ENCODE measurements at regions not wholly inside any gene's neighbourhood (a gene's known extent, or its start where the extent isn't known, plus 50 kb on each side); places are given as distances from the start of the nearest gene placed in this dataset.

DNA sequence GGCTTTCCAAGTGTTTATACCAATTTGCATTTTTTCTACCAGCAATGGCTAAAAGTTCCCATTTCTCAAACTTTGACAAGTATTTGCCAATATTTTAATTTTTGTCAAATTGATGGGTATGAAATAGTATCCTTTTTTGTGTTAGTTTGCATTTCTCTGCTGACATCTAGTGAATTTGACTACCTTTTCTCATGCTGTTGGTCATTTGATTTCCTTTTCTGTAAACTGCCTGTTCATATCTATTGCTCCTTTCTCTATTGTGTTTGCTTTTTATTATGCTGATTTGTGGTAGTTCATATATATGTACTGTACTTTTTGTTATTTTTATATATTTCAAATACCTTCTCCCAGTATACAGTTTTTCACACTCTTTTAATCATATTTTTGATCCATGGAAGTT lies 149.4 kb downstream of the PMAIP1 start:
- TF ChIP-seq, protein P1, sequence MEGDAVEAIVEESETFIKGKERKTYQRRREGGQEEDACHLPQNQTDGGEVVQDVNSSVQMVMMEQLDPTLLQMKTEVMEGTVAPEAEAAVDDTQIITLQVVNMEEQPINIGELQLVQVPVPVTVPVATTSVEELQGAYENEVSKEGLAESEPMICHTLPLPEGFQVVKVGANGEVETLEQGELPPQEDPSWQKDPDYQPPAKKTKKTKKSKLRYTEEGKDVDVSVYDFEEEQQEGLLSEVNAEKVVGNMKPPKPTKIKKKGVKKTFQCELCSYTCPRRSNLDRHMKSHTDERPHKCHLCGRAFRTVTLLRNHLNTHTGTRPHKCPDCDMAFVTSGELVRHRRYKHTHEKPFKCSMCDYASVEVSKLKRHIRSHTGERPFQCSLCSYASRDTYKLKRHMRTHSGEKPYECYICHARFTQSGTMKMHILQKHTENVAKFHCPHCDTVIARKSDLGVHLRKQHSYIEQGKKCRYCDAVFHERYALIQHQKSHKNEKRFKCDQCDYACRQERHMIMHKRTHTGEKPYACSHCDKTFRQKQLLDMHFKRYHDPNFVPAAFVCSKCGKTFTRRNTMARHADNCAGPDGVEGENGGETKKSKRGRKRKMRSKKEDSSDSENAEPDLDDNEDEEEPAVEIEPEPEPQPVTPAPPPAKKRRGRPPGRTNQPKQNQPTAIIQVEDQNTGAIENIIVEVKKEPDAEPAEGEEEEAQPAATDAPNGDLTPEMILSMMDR (tag by site-specific recombination; IDR thresholded peaks at IDR 0.05): no peak
- TF ChIP-seq ZNF530 (tag by site-specific recombination; IDR thresholded peaks at IDR 0.05; ENCODE audit: low read depth): no peak
- no peak for TF ChIP-seq ZNF138 (tag by site-specific recombination; IDR thresholded peaks at IDR 0.05; ENCODE audit: borderline replicate concordance)
- TF ChIP-seq ZNF423 (tag by site-specific recombination; IDR thresholded peaks at IDR 0.05): no peak
- no peak for TF ChIP-seq ZNF561 (tag by site-specific recombination; IDR thresholded peaks at IDR 0.05; ENCODE audit: borderline replicate concordance)
- TF ChIP-seq YY1 (tag by site-specific recombination; IDR thresholded peaks at IDR 0.05): no peak
- TF ChIP-seq, protein P2, sequence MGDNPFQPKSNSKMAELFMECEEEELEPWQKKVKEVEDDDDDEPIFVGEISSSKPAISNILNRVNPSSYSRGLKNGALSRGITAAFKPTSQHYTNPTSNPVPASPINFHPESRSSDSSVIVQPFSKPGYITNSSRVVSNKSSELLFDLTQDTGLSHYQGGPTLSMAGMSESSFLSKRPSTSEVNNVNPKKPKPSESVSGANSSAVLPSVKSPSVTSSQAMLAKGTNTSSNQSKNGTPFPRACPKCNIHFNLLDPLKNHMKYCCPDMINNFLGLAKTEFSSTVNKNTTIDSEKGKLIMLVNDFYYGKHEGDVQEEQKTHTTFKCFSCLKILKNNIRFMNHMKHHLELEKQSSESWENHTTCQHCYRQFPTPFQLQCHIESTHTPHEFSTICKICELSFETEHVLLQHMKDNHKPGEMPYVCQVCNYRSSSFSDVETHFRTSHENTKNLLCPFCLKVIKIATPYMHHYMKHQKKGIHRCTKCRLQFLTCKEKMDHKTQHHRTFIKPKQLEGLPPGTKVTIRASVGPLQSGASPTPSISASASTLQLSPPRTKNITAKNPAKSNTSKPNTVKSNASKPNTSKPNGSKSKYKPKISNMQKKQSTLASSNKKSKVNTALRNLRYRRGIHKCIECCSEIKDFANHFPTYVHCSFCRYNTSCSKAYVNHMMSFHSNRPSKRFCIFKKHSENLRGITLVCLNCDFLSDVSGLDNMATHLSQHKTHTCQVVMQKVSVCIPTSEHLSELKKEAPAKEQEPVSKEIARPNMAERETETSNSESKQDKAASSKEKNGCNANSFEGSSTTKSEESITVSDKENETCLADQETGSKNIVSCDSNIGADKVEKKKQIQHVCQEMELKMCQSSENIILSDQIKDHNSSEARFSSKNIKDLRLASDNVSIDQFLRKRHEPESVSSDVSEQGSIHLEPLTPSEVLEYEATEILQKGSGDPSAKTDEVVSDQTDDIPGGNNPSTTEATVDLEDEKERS (tag by site-specific recombination; IDR thresholded peaks at IDR 0.05): no peak
- no peak for TF ChIP-seq ZNF416 (tag by site-specific recombination; IDR thresholded peaks at IDR 0.05)
- TF ChIP-seq ZNF792 (tag by site-specific recombination; IDR thresholded peaks at IDR 0.05): no peak
- TF ChIP-seq, protein P3, sequence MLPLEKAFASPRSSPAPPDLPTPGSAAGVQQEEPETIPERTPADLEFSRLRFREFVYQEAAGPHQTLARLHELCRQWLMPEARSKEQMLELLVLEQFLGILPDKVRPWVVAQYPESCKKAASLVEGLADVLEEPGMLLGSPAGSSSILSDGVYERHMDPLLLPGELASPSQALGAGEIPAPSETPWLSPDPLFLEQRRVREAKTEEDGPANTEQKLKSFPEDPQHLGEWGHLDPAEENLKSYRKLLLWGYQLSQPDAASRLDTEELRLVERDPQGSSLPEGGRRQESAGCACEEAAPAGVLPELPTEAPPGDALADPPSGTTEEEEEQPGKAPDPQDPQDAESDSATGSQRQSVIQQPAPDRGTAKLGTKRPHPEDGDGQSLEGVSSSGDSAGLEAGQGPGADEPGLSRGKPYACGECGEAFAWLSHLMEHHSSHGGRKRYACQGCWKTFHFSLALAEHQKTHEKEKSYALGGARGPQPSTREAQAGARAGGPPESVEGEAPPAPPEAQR (tag by site-specific recombination; IDR thresholded peaks at IDR 0.05): no peak
- TF ChIP-seq, protein P4, sequence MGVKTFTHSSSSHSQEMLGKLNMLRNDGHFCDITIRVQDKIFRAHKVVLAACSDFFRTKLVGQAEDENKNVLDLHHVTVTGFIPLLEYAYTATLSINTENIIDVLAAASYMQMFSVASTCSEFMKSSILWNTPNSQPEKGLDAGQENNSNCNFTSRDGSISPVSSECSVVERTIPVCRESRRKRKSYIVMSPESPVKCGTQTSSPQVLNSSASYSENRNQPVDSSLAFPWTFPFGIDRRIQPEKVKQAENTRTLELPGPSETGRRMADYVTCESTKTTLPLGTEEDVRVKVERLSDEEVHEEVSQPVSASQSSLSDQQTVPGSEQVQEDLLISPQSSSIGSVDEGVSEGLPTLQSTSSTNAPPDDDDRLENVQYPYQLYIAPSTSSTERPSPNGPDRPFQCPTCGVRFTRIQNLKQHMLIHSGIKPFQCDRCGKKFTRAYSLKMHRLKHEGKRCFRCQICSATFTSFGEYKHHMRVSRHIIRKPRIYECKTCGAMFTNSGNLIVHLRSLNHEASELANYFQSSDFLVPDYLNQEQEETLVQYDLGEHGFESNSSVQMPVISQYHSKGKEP (tag by site-specific recombination; IDR thresholded peaks at IDR 0.05): no peak
- TF ChIP-seq MEIS1 (CRISPR knock-in tag; IDR thresholded peaks at IDR 0.05; ENCODE audit: borderline replicate concordance): no peak
- no peak for TF ChIP-seq ZNF747 (tag by site-specific recombination; IDR thresholded peaks at IDR 0.05)

All from HEK293 (cell line).